GM19395 (cell line): ENCODE measurements at regions not wholly inside any gene's neighbourhood (a gene's known extent, or its start where the extent isn't known, plus 50 kb on each side); places are given as distances from the start of the nearest gene placed in this dataset.
"Not testable (repeated sequence)": the region's sequence is repeated elsewhere in the genome, so short reads cannot be mapped to it uniquely, and the experiment has no call there.

Experiments used
- ATAC-seq: cut with Tn5 transposase; IDR thresholded peaks from one replicate; pipeline ENCODE4 v1.9.1; 2021; ENCODE audit warnings: mild to moderate bottlenecking, moderate library complexity; ENCODE audit not compliant: unreplicated experiment

- no peak for ATAC-seq
These were observed 1720.2 kb upstream of the SEL1L start for GRCh38 chr14:83253870-83254269.

- peak; percentile 74 for ATAC-seq
These were observed 1721.5 kb upstream of the SEL1L start for GRCh38 chr14:83255015-83255726.

DNA sequence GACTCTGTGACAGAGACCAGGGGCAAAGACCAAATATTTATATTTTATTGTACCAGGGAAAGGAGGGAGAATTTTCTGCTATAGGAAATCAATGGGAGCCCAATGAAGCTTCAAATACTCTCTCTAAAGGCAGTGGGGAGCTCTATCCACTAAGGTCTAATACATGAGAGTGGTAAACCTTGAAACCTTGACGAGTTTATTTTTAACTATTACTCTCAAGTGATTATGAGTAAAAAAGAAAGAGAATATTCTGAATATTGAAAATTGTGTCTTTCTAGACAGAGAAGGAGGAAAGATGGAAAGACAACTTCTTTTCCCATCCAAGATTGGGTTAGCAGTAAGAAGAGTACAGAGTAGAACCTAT, 1722.1 kb upstream of the SEL1L start:
- ATAC-seq, result peak; percentile 49

GRCh38 chr14:83257466-83258439, 1724.1 kb upstream of the SEL1L start:
- no peak for ATAC-seq

DNA sequence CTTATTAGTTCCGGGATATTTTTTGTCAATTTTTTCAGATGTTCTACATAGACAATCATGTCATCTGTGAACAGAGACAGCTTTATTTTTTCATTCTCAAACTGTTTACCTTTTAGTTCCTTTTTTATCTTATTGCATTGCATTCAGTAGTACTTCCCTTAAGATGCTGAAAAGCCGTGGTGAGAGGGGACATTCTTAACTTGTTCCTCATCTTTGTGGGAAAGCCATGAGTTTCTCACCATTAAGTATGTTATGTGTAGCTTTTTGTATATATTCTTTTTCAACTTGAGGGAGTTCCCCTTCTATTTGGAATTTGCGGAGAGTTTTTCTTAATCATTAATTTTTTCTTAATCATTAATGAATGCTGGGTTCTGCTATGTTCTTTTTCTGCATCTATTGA, 1727.1 kb upstream of the SEL1L start:
- ATAC-seq, result no peak

GRCh38 chr14:83269583-83269982, 1735.9 kb upstream of the SEL1L start:
- ATAC-seq, result no peak

DNA sequence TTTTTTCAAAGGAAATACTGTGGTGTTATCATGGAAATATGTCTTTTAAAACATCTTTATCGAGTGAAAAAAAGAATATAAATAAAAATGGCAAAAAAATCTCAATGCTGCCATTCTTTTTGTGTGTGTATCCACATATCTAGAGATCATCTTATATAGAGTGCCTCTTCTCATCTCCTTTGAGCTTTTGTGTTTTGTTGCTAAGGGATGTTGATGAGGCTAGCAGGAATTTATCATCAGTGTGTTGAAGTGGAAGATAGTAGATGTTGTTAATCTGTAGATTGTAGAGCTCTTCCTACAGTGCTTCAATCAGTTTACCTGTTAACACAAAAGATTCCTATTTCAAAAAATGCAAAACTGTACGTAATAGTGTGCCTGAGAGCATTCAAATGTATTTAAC, 1738.0 kb upstream of the SEL1L start:
- no peak for ATAC-seq

GRCh38 chr14:83280719-83281118, 1747.1 kb upstream of the SEL1L start:
- no peak for ATAC-seq

GRCh38 chr14:83282706-83283105, 1749.1 kb upstream of the SEL1L start:
- ATAC-seq, result no peak

- ATAC-seq, result no peak
These were observed 1753.6 kb upstream of the SEL1L start for GRCh38 chr14:83287300-83287699.

GRCh38 chr14:83289390-83289789, 1755.7 kb upstream of the SEL1L start:
- ATAC-seq, result no peak

- ATAC-seq, result no peak
These were observed 1756.2 kb upstream of the SEL1L start for GRCh38 chr14:83289896-83290295.

- no peak for ATAC-seq
These were observed 1756.8 kb upstream of the SEL1L start for GRCh38 chr14:83290447-83290846.

- no peak for ATAC-seq
These were observed 1758.1 kb upstream of the SEL1L start for GRCh38 chr14:83291714-83292113.

GRCh38 chr14:83294941-83295340, 1761.3 kb upstream of the SEL1L start:
- ATAC-seq, result no peak

GRCh38 chr14:83297361-83297760, 1763.7 kb upstream of the SEL1L start:
- no peak for ATAC-seq

GRCh38 chr14:83298016-83298415, 1764.4 kb upstream of the SEL1L start:
- not testable (repeated sequence) for ATAC-seq

GRCh38 chr14:83300476-83301064, 1766.9 kb upstream of the SEL1L start:
- ATAC-seq, result peak; percentile 60

- ATAC-seq, result no peak
These were observed 1768.1 kb upstream of the SEL1L start for GRCh38 chr14:83301791-83302190.

DNA sequence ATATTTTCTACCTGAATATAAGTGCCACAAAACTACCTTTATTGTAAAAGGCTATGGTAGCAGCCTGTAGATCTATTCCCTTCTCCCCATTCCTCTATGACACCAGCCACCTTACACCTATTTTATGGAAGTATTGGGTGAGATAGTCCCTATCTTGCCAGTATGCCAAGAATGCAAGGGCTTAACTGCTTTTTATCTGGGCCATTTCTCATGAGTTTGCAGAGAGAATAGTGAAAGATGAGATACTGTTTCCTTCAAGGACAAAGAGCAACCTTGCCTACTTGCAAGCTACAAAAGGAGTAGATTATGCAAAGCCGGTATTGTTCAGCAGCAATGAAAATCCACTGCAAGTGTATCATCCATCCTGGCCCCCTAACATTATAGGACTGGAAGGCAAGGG, 1775.6 kb upstream of the SEL1L start:
- ATAC-seq, result no peak

DNA sequence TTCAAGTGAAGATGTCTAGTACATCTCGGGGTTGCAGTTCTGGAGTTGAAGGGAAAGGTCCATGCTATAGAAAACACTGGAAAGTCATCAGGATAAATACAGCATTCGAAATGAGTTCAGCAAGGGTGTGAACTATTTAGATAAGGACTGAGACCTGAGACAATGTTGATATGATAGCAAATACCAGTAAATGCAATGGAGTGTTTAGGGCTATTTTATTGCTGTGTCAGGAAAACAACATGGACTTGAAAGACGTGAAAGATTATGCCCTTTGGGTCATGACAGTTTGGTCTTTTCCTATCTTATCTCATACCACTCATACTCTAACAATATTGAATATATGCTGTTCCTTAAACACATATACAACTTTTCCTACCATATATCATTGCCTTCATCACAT, 1776.2 kb upstream of the SEL1L start:
- ATAC-seq, result no peak

DNA sequence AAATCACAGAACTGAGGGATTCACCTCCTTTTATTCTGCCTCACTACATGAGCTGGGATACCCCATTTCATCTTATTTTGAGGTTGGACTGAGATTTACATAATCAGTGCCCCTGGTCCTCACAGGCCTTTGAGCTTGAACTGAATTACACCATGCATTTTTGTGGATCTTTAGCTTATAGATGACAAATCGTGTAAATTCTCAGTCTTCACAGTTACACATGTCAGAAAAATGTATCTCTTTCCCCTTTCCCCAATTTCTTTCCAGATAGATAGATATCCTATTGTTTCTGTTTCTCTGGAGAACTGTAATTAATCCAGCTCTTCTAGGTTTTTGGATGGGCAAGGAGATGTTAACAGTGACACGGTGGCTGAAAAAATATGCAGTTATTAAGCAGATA, 1778.9 kb upstream of the SEL1L start:
- no peak for ATAC-seq
